ENCODE measurements at regions not wholly inside any gene's neighbourhood (a gene's known extent, or its start where the extent isn't known, plus 50 kb on each side); places are given as distances from the start of the nearest gene placed in this dataset.

GRCh38 chr5:74028406-74028805 lies 402.4 kb downstream of the ARHGEF28 start:
- Histone ChIP-seq H3K9ac (ENCODE audit: low read depth, low read length) (no peak overlapping the region), H3K27ac (ENCODE audit: low read depth, low read length) (no peak overlapping the region), H3K4me3 (ENCODE audit: low read depth, low read length) (no peak overlapping the region)

GRCh38 chr5:74027732-74028338 lies 401.8 kb downstream of the ARHGEF28 start:
- H3K27ac ChIP-seq (ENCODE audit: low read depth, low read length): no peak overlapping the region
- no peaks in the 10 kb centered on the region for H3K27me3 ChIP-seq (ENCODE audit: control insufficient read depth, insufficient read depth, low read length)
- H3K36me3 ChIP-seq (ENCODE audit: control insufficient read depth, insufficient read depth, low read length): no peaks in the 10 kb centered on the region
- H3K4me1 ChIP-seq (ENCODE audit: control insufficient read depth, insufficient read depth, low read length): no peaks in the 10 kb centered on the region
- no peak overlapping the region for H3K4me3 ChIP-seq (ENCODE audit: low read depth, low read length)
- no peak overlapping the region for H3K9ac ChIP-seq (ENCODE audit: low read depth, low read length)
- no peaks in the 10 kb centered on the region for H3K9me3 ChIP-seq (ENCODE audit: control insufficient read depth, insufficient read depth, low read length)

More at GRCh38 chr5:74028406-74028805, 402.4 kb downstream of the ARHGEF28 start:
- H3K36me3 ChIP-seq (ENCODE audit: control insufficient read depth, insufficient read depth, low read length): no peaks in the 10 kb centered on the region
- H3K27me3 ChIP-seq (ENCODE audit: control insufficient read depth, insufficient read depth, low read length): no peaks in the 10 kb centered on the region
- no peaks in the 10 kb centered on the region for H3K9me3 ChIP-seq (ENCODE audit: control insufficient read depth, insufficient read depth, low read length)
- no peaks in the 10 kb centered on the region for H3K4me1 ChIP-seq (ENCODE audit: control insufficient read depth, insufficient read depth, low read length)

DNA sequence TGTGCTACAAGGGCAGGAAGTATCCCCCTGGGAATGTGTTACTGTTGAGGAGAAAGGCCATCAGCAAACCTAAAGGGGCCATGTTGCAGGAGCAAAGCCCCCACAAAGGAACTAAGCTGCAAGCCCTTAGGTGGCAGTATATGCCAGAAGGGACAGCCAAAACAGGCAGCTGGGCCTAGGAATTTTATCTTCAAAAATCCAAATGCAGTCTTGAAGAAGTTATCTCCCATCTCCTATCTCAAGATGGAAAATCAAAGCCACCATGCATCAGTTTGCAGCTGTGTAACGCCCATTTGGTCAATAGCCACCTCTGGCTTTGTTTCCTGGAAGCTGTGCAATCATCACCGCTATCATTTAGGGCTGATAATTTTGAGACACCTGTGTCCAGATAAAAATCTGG lies 400.3 kb downstream of the ARHGEF28 start:
- H3K4me1 ChIP-seq (ENCODE audit: control insufficient read depth, insufficient read depth, low read length): no peaks in the 10 kb centered on the region
- no peak overlapping the region for H3K4me3 ChIP-seq (ENCODE audit: low read depth, low read length)
- no peak overlapping the region for H3K9ac ChIP-seq (ENCODE audit: low read depth, low read length)
- no peaks in the 10 kb centered on the region for H3K27me3 ChIP-seq (ENCODE audit: control insufficient read depth, insufficient read depth, low read length)
- no peaks in the 10 kb centered on the region for H3K36me3 ChIP-seq (ENCODE audit: control insufficient read depth, insufficient read depth, low read length)
- H3K27ac ChIP-seq (ENCODE audit: low read depth, low read length): no peak overlapping the region
- H3K9me3 ChIP-seq (ENCODE audit: control insufficient read depth, insufficient read depth, low read length): no peaks in the 10 kb centered on the region

DNA sequence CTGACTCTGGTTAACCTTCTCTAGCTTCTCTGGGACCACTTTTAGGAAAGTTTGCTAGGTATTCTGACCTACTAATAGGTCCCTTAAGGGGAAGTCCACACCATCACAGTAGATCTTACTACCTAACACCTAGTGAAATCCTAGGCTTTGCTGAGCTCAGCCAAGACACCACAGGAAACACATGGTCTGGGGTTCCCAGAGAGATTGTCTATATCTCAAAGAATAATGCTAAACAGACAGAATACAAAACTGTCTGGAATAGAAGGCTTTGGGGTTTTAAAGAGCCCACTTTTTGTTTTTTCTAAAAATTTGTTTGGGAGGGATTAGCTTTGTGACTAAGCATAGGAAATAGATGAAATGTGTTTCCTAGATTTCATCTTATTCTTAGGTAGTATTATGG lies 395.1 kb downstream of the ARHGEF28 start:
- no peaks in the 10 kb centered on the region for H3K9me3 ChIP-seq (ENCODE audit: control insufficient read depth, insufficient read depth, low read length)
- no peaks in the 10 kb centered on the region for H3K27me3 ChIP-seq (ENCODE audit: control insufficient read depth, insufficient read depth, low read length)
- no peak overlapping the region for H3K4me3 ChIP-seq (ENCODE audit: low read depth, low read length)
- no peaks in the 10 kb centered on the region; the same call in 1 of the 2 replicates for H3K4me1 ChIP-seq (ENCODE audit: control insufficient read depth, insufficient read depth, low read length)
- H3K36me3 ChIP-seq (ENCODE audit: control insufficient read depth, insufficient read depth, low read length): no peaks in the 10 kb centered on the region
- H3K9ac ChIP-seq (ENCODE audit: low read depth, low read length): no peak overlapping the region
- no peak overlapping the region for H3K27ac ChIP-seq (ENCODE audit: low read depth, low read length)

- H3K4me1 ChIP-seq (ENCODE audit: control insufficient read depth, insufficient read depth, low read length): no peaks in the 10 kb centered on the region; the same call in 1 of the 2 replicates
- no peaks in the 10 kb centered on the region for H3K36me3 ChIP-seq (ENCODE audit: control insufficient read depth, insufficient read depth, low read length)
- H3K4me3 ChIP-seq (ENCODE audit: low read depth, low read length): no peak overlapping the region
- no peak overlapping the region for H3K9ac ChIP-seq (ENCODE audit: low read depth, low read length)
- no peaks in the 10 kb centered on the region for H3K27me3 ChIP-seq (ENCODE audit: control insufficient read depth, insufficient read depth, low read length)
- no peaks in the 10 kb centered on the region for H3K9me3 ChIP-seq (ENCODE audit: control insufficient read depth, insufficient read depth, low read length)
- no peak overlapping the region for H3K27ac ChIP-seq (ENCODE audit: low read depth, low read length)
Measured at GRCh38 chr5:74020503-74020902, 394.5 kb downstream of the ARHGEF28 start.

- H3K4me1 ChIP-seq (ENCODE audit: control insufficient read depth, insufficient read depth, low read length): no peaks in the 10 kb centered on the region; the same call in 1 of the 2 replicates
Measured at GRCh38 chr5:74019923-74020322, 393.9 kb downstream of the ARHGEF28 start.

GRCh38 chr5:74017786-74018211 lies 391.8 kb downstream of the ARHGEF28 start:
- H3K27ac ChIP-seq (ENCODE audit: low read depth, low read length): peak overlapping the region; percentile 3
- H3K36me3 ChIP-seq (ENCODE audit: control insufficient read depth, insufficient read depth, low read length): no peaks in the 10 kb centered on the region
- no peaks in the 10 kb centered on the region; the same call in 1 of the 2 replicates for H3K4me1 ChIP-seq (ENCODE audit: control insufficient read depth, insufficient read depth, low read length)
- no peak overlapping the region for H3K4me3 ChIP-seq (ENCODE audit: low read depth, low read length)
- H3K9ac ChIP-seq (ENCODE audit: low read depth, low read length): no peak overlapping the region
- no peaks in the 10 kb centered on the region for H3K27me3 ChIP-seq (ENCODE audit: control insufficient read depth, insufficient read depth, low read length)
- no peaks in the 10 kb centered on the region for H3K9me3 ChIP-seq (ENCODE audit: control insufficient read depth, insufficient read depth, low read length)

More at GRCh38 chr5:74019923-74020322, 393.9 kb downstream of the ARHGEF28 start:
- H3K36me3 ChIP-seq (ENCODE audit: control insufficient read depth, insufficient read depth, low read length): no peaks in the 10 kb centered on the region
- no peaks in the 10 kb centered on the region for H3K9me3 ChIP-seq (ENCODE audit: control insufficient read depth, insufficient read depth, low read length)
- no peak overlapping the region for H3K9ac ChIP-seq (ENCODE audit: low read depth, low read length)
- no peak overlapping the region for H3K27ac ChIP-seq (ENCODE audit: low read depth, low read length)
- no peaks in the 10 kb centered on the region for H3K27me3 ChIP-seq (ENCODE audit: control insufficient read depth, insufficient read depth, low read length)
- H3K4me3 ChIP-seq (ENCODE audit: low read depth, low read length): no peak overlapping the region

DNA sequence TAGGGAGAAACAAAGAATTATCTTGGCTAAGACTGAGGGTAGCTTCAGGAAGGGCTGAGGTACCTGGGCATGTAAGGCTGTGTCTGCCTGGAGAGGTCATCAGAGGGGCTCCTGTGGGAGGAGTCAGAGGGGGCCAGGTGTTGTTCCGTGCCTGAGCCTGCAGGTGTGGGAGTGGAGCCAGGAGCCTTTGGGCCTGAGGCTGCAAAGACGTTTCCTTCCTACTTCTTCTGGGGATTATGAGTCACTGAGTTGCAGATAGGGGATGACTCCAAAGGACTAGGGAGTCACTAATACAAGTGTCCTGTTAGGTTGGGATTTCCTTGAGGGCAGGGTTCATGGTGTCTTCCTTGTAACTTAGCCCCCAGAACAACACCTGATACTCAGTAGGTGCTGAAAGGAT lies 391.1 kb downstream of the ARHGEF28 start:
- Histone ChIP-seq H3K4me3 (ENCODE audit: low read depth, low read length) (no peak overlapping the region), H3K27me3 (ENCODE audit: control insufficient read depth, insufficient read depth, low read length) (no peaks in the 10 kb centered on the region), H3K36me3 (ENCODE audit: control insufficient read depth, insufficient read depth, low read length) (no peaks in the 10 kb centered on the region), H3K4me1 (ENCODE audit: control insufficient read depth, insufficient read depth, low read length) (no peaks in the 10 kb centered on the region; the same call in 1 of the 2 replicates), H3K9ac (ENCODE audit: low read depth, low read length) (no peak overlapping the region), H3K9me3 (ENCODE audit: control insufficient read depth, insufficient read depth, low read length) (no peaks in the 10 kb centered on the region), H3K27ac (ENCODE audit: low read depth, low read length) (no peak overlapping the region)

GRCh38 chr5:74016373-74016772 lies 390.4 kb downstream of the ARHGEF28 start:
- Histone ChIP-seq H3K27ac (ENCODE audit: low read depth, low read length) (no peak overlapping the region), H3K36me3 (ENCODE audit: control insufficient read depth, insufficient read depth, low read length) (no peaks in the 10 kb centered on the region), H3K9me3 (ENCODE audit: control insufficient read depth, insufficient read depth, low read length) (no peaks in the 10 kb centered on the region), H3K4me3 (ENCODE audit: low read depth, low read length) (no peak overlapping the region), H3K9ac (ENCODE audit: low read depth, low read length) (no peak overlapping the region), H3K4me1 (ENCODE audit: control insufficient read depth, insufficient read depth, low read length) (no peaks in the 10 kb centered on the region; the same call in 1 of the 2 replicates), H3K27me3 (ENCODE audit: control insufficient read depth, insufficient read depth, low read length) (no peaks in the 10 kb centered on the region)

DNA sequence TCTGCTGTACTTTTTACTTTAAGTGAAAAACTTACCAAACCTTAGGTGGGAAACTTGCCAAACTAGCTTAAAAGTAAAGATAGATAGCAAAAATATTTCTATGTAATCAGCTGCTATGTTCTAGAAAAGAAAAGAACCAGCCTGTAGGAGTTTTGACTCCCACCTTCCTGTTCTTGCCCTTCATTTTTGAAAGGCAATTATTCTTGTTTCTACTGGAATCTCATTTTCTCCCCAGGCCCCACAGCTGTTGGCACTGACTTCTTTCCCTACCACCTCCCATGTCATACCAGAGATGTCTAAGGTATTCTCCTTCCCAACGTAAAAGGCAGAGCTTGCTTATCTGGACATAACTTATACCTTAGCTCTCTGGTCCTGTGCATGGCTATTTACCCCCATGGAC lies 389.7 kb downstream of the ARHGEF28 start:
- Histone ChIP-seq H3K9me3 (ENCODE audit: control insufficient read depth, insufficient read depth, low read length) (no peaks in the 10 kb centered on the region), H3K4me3 (ENCODE audit: low read depth, low read length) (no peak overlapping the region), H3K27ac (ENCODE audit: low read depth, low read length) (no peak overlapping the region), H3K9ac (ENCODE audit: low read depth, low read length) (no peak overlapping the region), H3K4me1 (ENCODE audit: control insufficient read depth, insufficient read depth, low read length) (no peaks in the 10 kb centered on the region; the same call in 1 of the 2 replicates), H3K36me3 (ENCODE audit: control insufficient read depth, insufficient read depth, low read length) (no peaks in the 10 kb centered on the region), H3K27me3 (ENCODE audit: control insufficient read depth, insufficient read depth, low read length) (no peaks in the 10 kb centered on the region)

GRCh38 chr5:74013222-74013621 lies 387.2 kb downstream of the ARHGEF28 start:
- Histone ChIP-seq H3K9ac (ENCODE audit: low read depth, low read length) (no peak overlapping the region), H3K9me3 (ENCODE audit: control insufficient read depth, insufficient read depth, low read length) (no peaks in the 10 kb centered on the region), H3K4me1 (ENCODE audit: control insufficient read depth, insufficient read depth, low read length) (no peaks in the 10 kb centered on the region; the same call in 1 of the 2 replicates), H3K36me3 (ENCODE audit: control insufficient read depth, insufficient read depth, low read length) (no peaks in the 10 kb centered on the region), H3K4me3 (ENCODE audit: low read depth, low read length) (no peak overlapping the region), H3K27ac (ENCODE audit: low read depth, low read length) (no peak overlapping the region), H3K27me3 (ENCODE audit: control insufficient read depth, insufficient read depth, low read length) (no peaks in the 10 kb centered on the region)
